Esophagus squamous epithelium (tissue), 4 donors: ENCODE measurements at regions not wholly inside any gene's neighbourhood (a gene's known extent, or its start where the extent isn't known, plus 50 kb on each side); places are given as distances from the start of the nearest gene placed in this dataset.

Experiments used
- POLR2A ChIP-seq, 4 donors: fragments of 450-650 bp; IDR thresholded peaks; one replicate each; pipeline ENCODE4 v1.6.1; 2017; ENCODE audit warnings: antibody characterized with exemption in 4 of 4, mild to moderate bottlenecking in 4 of 4, moderate library complexity in 3 of 4
- TF ChIP-seq, protein P1 (sequence below), 6 experiments: fragments of 450-650 bp in 4 of 6; fragments of 200-600 bp in 2 of 6; sonication (generic) in 2 of 6; IDR thresholded peaks; one replicate each; pipeline ENCODE4 v1.5.1; 2016 to 2019; ENCODE audit warnings: antibody characterized with exemption in 6 of 6, mild to moderate bottlenecking in 4 of 6, moderate library complexity in 4 of 6

DNA sequence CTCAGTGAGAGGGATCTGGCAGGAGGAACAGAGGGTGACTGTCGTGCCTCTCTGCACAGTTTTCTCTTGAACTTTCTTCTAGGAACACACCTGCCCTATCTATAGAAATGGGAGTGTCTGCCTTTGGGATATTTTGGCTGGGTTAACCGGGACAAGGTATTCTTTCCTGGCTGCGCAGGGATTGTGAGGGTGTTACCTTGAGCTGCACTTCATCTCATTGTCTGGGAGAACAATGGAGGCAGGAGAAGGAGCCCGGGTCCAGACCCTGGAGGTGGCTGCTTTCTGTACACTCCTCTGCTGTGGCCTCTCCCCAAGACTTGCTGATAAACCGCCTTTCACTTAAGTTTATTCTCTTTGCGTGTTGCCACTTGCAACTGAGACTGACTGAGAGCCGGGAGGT is 192.8 kb downstream of the TBXT start:
- TF ChIP-seq, protein P1, sequence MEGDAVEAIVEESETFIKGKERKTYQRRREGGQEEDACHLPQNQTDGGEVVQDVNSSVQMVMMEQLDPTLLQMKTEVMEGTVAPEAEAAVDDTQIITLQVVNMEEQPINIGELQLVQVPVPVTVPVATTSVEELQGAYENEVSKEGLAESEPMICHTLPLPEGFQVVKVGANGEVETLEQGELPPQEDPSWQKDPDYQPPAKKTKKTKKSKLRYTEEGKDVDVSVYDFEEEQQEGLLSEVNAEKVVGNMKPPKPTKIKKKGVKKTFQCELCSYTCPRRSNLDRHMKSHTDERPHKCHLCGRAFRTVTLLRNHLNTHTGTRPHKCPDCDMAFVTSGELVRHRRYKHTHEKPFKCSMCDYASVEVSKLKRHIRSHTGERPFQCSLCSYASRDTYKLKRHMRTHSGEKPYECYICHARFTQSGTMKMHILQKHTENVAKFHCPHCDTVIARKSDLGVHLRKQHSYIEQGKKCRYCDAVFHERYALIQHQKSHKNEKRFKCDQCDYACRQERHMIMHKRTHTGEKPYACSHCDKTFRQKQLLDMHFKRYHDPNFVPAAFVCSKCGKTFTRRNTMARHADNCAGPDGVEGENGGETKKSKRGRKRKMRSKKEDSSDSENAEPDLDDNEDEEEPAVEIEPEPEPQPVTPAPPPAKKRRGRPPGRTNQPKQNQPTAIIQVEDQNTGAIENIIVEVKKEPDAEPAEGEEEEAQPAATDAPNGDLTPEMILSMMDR (IDR thresholded peaks at IDR 0.05): no peak
- TF ChIP-seq POLR2A (IDR thresholded peaks at IDR 0.05): no peak
